ENCODE measurements at regions not wholly inside any gene's neighbourhood (a gene's known extent, or its start where the extent isn't known, plus 50 kb on each side); places are given as distances from the start of the nearest gene placed in this dataset.

DNA sequence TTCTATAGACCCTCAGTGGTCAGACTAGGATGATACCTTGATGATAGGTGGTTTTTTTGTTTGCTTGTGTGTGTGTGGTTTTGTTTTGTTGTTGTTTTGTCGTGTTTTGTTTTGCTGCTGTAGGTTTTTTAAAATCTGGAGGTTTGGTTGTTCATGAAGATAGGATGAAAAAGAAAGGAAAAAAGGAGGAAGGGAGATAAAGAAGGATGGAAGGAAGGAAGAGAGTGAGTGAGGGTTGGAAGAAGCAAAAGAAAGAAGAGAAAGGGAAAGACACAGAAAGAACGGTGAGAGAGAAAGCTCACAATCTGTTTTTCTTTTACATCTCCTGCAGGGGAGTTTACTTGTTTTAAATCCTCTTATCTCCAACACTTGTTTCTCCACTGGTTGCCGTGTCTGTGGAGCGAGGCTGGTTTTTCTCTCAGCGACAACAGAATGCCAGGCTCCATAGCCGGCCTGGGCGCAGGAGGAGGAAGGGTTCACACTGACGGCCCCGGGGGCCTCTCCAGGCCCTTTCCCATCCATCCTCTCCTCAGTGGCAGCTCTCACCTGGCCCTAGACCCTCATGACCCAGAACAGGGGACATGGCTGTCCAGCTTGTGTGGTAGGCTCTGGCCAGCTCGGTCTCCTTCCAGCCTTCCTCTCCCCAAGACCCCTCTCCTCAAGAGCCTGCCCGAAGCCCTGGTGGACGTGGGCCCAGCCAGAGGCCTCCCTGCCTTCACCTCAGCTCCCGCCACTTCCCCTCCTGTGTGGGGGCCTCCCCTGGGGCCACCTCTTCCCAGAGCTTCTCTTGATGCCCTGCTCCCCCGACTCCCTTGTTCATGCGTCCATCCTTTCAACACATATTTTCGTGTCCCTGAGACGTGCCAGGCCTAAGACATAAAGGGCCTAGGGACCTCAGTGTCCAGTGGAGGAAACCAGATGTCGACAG, 168.4 kb downstream of the VEGFA start:
- TF ChIP-seq, protein P1, sequence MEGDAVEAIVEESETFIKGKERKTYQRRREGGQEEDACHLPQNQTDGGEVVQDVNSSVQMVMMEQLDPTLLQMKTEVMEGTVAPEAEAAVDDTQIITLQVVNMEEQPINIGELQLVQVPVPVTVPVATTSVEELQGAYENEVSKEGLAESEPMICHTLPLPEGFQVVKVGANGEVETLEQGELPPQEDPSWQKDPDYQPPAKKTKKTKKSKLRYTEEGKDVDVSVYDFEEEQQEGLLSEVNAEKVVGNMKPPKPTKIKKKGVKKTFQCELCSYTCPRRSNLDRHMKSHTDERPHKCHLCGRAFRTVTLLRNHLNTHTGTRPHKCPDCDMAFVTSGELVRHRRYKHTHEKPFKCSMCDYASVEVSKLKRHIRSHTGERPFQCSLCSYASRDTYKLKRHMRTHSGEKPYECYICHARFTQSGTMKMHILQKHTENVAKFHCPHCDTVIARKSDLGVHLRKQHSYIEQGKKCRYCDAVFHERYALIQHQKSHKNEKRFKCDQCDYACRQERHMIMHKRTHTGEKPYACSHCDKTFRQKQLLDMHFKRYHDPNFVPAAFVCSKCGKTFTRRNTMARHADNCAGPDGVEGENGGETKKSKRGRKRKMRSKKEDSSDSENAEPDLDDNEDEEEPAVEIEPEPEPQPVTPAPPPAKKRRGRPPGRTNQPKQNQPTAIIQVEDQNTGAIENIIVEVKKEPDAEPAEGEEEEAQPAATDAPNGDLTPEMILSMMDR (conservative IDR thresholded peaks at IDR 0.05; ENCODE audit: control insufficient read depth, insufficient read depth, low read depth, low read length), result no peak
- H3K4me3 ChIP-seq (ENCODE audit: control insufficient read depth, low read depth, low read length), result no peak overlapping the region
- no peak for DNase-seq (ENCODE audit: low read depth)

DNA sequence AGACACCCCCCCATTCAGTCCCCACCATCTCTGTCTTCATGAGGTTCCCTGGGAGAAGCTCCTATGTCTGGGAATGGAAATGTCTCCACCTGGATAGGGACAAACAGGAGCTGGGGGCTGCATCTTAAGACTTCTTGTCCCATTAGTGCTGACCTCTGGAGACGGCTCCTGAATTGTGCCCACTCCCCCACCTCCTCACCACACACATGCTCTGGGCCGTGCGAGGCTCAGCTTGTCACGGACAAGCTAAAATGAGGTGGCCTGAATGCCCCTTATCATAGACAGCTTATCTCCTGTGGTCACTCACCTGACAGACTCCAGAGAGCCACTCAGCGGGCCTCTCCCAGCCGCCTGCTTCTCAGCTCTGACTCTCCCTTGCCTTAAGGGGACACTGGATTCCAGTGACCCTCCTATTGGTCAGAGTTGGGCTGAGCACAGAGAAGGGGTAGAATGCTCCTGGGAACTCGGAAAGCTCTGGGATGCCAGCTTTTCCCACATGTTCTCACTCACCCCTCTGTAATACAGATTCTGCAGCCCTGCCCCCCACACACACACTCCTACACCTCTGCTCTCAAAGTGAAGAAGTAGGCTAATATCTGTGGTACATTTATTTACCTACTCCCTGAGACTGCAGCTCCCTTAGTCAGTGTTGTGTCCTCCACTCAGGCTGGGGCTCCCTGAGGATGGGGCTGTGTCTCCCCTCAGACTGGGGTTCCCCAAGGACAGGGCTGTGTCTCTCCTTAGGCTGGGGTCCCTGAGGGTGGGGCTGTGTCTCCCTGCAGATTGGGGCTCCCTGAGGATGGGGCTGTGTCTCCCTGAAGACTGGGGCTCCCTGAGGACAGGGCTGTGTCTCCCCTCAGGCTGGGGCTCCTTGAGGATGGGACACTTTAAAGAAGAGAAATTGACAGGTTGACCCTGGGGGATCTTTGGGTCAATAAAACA, 167.5 kb downstream of the VEGFA start:
- DNase-seq (ENCODE audit: low read depth), result no peak
- TF ChIP-seq, protein P1 (conservative IDR thresholded peaks at IDR 0.05; ENCODE audit: control insufficient read depth, insufficient read depth, low read depth, low read length), result no peak
- no peak overlapping the region for H3K4me3 ChIP-seq (ENCODE audit: control insufficient read depth, low read depth, low read length)

DNA sequence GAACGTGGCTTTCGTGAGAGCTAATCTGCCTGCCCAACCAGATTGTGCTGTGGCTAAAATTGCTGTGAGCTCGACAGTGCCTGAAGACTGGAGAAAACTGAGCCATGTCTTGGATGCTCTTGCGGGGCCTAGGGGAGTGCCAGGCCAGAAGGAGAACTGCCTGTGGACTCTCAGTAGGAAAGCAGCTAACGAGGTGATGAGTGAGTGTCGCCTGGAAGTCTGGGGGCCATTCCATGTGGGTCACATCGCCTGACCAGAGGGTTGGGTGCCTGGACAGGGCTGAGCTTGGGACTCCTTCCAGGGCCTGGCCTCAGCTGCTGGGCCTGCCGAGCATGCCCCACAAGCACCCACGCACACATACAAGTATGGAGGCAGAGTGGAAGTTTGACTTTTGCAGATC, 166.5 kb downstream of the VEGFA start:
- no peak for DNase-seq (ENCODE audit: low read depth)
- H3K4me3 ChIP-seq (ENCODE audit: control insufficient read depth, low read depth, low read length), result no peak overlapping the region
- TF ChIP-seq, protein P1 (conservative IDR thresholded peaks at IDR 0.05; ENCODE audit: control insufficient read depth, insufficient read depth, low read depth, low read length), result no peak

DNA sequence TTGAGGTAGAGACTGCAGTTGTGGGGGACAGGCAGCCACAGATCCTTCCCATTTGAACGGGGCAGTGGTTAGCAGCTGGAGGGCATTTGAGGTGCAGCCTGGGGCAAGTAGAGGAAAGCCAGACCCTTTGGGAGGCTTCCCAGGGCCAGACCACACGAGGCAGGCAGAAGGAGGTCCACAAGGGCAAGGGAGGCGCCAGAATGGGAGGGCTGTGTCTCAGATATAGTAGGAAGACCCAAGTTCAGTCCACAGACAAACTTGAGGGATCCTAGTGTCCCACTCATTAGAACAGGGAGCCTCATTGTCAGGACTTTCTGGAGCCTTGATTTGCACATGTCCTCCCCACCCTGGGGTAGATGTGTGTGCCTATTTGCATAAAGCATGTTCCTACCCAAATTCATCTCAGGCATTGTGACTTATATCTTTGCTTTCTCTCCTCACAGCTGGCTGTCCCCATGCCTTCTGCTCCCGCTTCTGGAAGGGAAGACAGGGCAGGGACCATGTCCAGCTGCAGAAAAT, 166.0 kb downstream of the VEGFA start:
- DNase-seq (ENCODE audit: low read depth), result no peak
- TF ChIP-seq, protein P1 (conservative IDR thresholded peaks at IDR 0.05; ENCODE audit: control insufficient read depth, insufficient read depth, low read depth, low read length), result no peak

DNA sequence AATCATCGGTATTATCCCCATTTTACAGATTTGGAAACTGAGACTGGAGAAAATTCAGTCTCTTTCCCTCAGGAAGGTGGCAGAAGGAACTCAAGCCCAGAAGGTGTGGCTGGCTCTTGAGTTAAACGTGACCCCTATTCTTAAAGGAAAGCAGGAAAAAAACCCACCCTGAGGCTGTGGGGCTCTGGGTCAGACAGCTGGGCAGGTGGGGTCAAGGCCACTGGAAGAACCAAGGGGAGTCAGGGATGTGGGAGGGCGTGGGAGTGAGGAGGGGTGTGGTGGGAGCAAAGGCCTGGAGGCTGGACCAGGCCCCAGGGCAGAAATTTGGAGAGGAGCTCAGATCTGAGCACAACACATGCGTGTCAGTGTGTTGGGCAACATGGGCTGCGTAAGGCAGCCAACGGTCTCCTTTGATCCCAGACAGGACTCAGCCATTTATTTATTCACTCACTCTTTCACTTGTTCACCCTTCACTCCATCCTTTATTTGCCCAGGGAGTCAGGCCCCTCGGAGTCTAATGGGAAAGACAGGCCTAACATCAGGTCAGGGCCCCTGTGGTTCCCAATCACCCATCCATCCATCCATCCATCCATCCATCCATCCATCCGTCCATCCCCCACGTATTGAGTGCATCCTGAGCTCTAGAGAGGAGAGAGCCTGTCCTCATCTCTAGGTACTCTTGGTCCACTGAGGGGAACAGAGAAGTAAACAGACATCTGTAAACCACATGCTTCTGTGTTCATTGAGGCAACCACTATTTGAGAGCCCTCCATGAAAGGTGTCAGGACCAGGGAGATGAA, 165.0 kb downstream of the VEGFA start:
- TF ChIP-seq, protein P1 (conservative IDR thresholded peaks at IDR 0.05; ENCODE audit: control insufficient read depth, insufficient read depth, low read depth, low read length), result no peak

More for the DNA sequence above, 166.0 kb downstream of the VEGFA start:
- H3K4me3 ChIP-seq (ENCODE audit: control insufficient read depth, low read depth, low read length), result no peak overlapping the region

More for the DNA sequence above, 165.0 kb downstream of the VEGFA start:
- no peak overlapping the region for H3K4me3 ChIP-seq (ENCODE audit: control insufficient read depth, low read depth, low read length)
- no peak for DNase-seq (ENCODE audit: low read depth)
